OCI-LY1 (cell line): ENCODE measurements at regions not wholly inside any gene's neighbourhood (a gene's known extent, or its start where the extent isn't known, plus 50 kb on each side); places are given as distances from the start of the nearest gene placed in this dataset.

ENCODE experiments used
- H2AFZ ChIP-seq: fragments of 200-600 bp; sonication (generic), shearing (Covaris generic); 2 replicates; pipeline ENCODE4 v1.6.0; 2014; ENCODE audit warnings: antibody characterized with exemption, mild to moderate bottlenecking, low read length
- H3F3A ChIP-seq: fragments of 200-600 bp; sonication (generic), shearing (Covaris generic); 2 replicates; pipeline ENCODE4 v1.6.0; 2014; ENCODE audit warnings: mild to moderate bottlenecking, antibody characterized with exemption, low read length, moderate library complexity; ENCODE audit not compliant: insufficient read depth
- H3K27ac ChIP-seq: fragments of 200-600 bp; sonication (generic); 2 replicates; pipeline ENCODE4 v1.5.1; 2014; ENCODE audit warnings: low read length, mixed run types, mild to moderate bottlenecking, low read depth; ENCODE audit not compliant: poor library complexity, severe bottlenecking
- H3K27me3 ChIP-seq: fragments of 200-600 bp; sonication (generic); 2 replicates; pipeline ENCODE4 v1.6.0; 2014; ENCODE audit warnings: antibody characterized with exemption, mild to moderate bottlenecking, low read length, moderate library complexity; ENCODE audit not compliant: insufficient read depth
- H3K36me3 ChIP-seq: fragments of 200-600 bp; sonication (generic); 2 replicates; pipeline ENCODE4 v1.6.1; 2014; ENCODE audit warnings: mild to moderate bottlenecking, antibody characterized with exemption, low read length, moderate library complexity, mixed read lengths; ENCODE audit not compliant: insufficient read depth
- H3K4me1 ChIP-seq: fragments of 200-600 bp; sonication (generic); 2 replicates; pipeline ENCODE4 v1.5.1; 2014; ENCODE audit warnings: mild to moderate bottlenecking, low read length, moderate library complexity; ENCODE audit not compliant: insufficient read depth, severe bottlenecking
- H3K4me2 ChIP-seq: fragments of 200-600 bp; sonication (generic), shearing (Covaris generic); 2 replicates; pipeline ENCODE4 v1.6.1; 2014; ENCODE audit warnings: low read length
- H3K4me3 ChIP-seq: fragments of 200-600 bp; sonication (generic); 2 replicates; pipeline ENCODE4 v1.5.1; 2014; ENCODE audit warnings: low read length, low read depth, mild to moderate bottlenecking, mixed read lengths; ENCODE audit not compliant: poor library complexity, severe bottlenecking
- H3K79me2 ChIP-seq: fragments of 200-600 bp; shearing (Covaris generic); 2 replicates; pipeline ENCODE4 v1.6.1; 2016; ENCODE audit warnings: mixed run types, low read length, mixed read lengths; ENCODE audit not compliant: insufficient read depth
- H3K9ac ChIP-seq: fragments of 200-600 bp; sonication (generic), shearing (Covaris generic); 2 replicates; pipeline ENCODE4 v1.6.1; 2014; ENCODE audit warnings: mild to moderate bottlenecking, low read length, mixed read lengths
- H3K9me2 ChIP-seq: fragments of 200-600 bp; sonication (generic), shearing (Covaris generic); 2 replicates; pipeline ENCODE4 v1.6.1; 2014; ENCODE audit warnings: low read depth, mild to moderate bottlenecking, low read length, mixed read lengths
- H3K9me3 ChIP-seq: fragments of 200-600 bp; shearing (Covaris generic); 2 replicates; pipeline ENCODE4 v1.6.1; 2014; ENCODE audit warnings: low read length, mixed read lengths
- H4K20me1 ChIP-seq: fragments of 200-600 bp; sonication (generic), shearing (Covaris generic); 2 replicates; pipeline ENCODE4 v1.6.0; 2016; ENCODE audit warnings: mild to moderate bottlenecking, low read length; ENCODE audit not compliant: insufficient read depth
- EZH2 ChIP-seq: fragments of 200-600 bp; sonication (generic), shearing (Covaris generic); IDR thresholded peaks from 2 replicates; pipeline ENCODE4 v1.8.0; 2017; ENCODE audit warnings: borderline replicate concordance, mixed run types, mild to moderate bottlenecking, antibody characterized with exemption, low read length, moderate library complexity, mixed read lengths
- TF ChIP-seq, protein P1 (sequence below): fragments of 200-600 bp; sonication (generic), shearing (Covaris generic); IDR thresholded peaks from 2 replicates; pipeline ENCODE4 v1.5.1; 2017; ENCODE audit warnings: mild to moderate bottlenecking, antibody characterized with exemption, low read length, moderate library complexity, mixed read lengths

DNA sequence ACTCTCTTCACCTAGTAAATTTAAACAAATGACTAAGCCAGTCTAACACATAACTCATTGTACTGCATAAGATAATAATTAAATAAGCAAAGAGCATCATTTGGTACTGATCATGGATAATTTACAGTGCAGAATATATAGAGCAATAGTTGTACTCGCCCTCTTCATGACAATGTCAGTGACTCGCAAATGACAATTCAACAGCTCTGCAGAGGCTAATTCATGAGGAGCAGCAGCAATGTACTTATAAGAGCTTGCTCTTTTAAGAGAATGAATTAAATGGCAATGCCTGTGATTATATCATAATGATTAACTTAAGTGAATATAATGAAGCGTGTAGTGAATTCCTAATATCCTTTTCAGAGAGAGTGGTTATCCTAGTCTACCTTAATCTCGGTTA is 284.5 kb upstream of the PCDH20 start:
- no peaks in the 10 kb centered on the region for H3K27me3 ChIP-seq
- no peaks in the 10 kb centered on the region for H3K36me3 ChIP-seq
- no peaks in the 10 kb centered on the region for H3K79me2 ChIP-seq
- H3F3A ChIP-seq: no peaks in the 10 kb centered on the region
- no peaks in the 10 kb centered on the region for H3K4me1 ChIP-seq
- H2AFZ ChIP-seq: no peak overlapping the region
- H3K4me2 ChIP-seq: no peak overlapping the region
- no peaks in the 10 kb centered on the region for H4K20me1 ChIP-seq
- no peaks in the 10 kb centered on the region for H3K9me3 ChIP-seq
- no peak overlapping the region for H3K4me3 ChIP-seq
- no peak overlapping the region for H3K27ac ChIP-seq
- TF ChIP-seq EZH2: no peak
- TF ChIP-seq, protein P1, sequence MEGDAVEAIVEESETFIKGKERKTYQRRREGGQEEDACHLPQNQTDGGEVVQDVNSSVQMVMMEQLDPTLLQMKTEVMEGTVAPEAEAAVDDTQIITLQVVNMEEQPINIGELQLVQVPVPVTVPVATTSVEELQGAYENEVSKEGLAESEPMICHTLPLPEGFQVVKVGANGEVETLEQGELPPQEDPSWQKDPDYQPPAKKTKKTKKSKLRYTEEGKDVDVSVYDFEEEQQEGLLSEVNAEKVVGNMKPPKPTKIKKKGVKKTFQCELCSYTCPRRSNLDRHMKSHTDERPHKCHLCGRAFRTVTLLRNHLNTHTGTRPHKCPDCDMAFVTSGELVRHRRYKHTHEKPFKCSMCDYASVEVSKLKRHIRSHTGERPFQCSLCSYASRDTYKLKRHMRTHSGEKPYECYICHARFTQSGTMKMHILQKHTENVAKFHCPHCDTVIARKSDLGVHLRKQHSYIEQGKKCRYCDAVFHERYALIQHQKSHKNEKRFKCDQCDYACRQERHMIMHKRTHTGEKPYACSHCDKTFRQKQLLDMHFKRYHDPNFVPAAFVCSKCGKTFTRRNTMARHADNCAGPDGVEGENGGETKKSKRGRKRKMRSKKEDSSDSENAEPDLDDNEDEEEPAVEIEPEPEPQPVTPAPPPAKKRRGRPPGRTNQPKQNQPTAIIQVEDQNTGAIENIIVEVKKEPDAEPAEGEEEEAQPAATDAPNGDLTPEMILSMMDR: no peak
- no peak overlapping the region for H3K9ac ChIP-seq
- H3K9me2 ChIP-seq: no peaks in the 10 kb centered on the region

DNA sequence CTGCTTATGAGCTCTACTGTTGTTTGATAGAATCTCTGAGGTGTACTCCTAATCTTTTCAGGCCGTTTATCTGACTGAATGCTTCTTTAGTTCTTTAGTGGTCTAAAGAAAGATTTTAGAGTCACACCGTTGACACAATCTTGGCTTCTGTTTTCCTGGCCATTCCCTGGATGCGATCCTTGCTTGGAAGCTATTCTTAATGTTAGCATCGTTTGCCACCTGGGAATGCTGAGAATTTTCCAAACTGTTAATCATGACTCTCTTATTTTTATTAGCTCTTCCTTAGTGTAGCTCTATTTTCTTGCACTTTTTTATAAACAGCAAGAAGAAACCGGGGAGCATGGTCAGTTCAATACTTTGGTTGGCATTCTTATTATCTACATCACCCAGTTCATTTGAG is 281.0 kb upstream of the PCDH20 start:
- H3K27me3 ChIP-seq: no peaks in the 10 kb centered on the region
- H3K9ac ChIP-seq: no peak overlapping the region
- H3K36me3 ChIP-seq: no peaks in the 10 kb centered on the region
- no peak overlapping the region for H3K27ac ChIP-seq
- H4K20me1 ChIP-seq: no peaks in the 10 kb centered on the region
- H3K4me1 ChIP-seq: no peaks in the 10 kb centered on the region
- no peak overlapping the region for H3K4me2 ChIP-seq
- H3K9me2 ChIP-seq: no peaks in the 10 kb centered on the region
- TF ChIP-seq, protein P1: no peak
- TF ChIP-seq EZH2: no peak
- no peaks in the 10 kb centered on the region for H3K9me3 ChIP-seq
- no peak overlapping the region for H2AFZ ChIP-seq
- H3K79me2 ChIP-seq: no peaks in the 10 kb centered on the region
- H3F3A ChIP-seq: no peaks in the 10 kb centered on the region
- no peak overlapping the region for H3K4me3 ChIP-seq

DNA sequence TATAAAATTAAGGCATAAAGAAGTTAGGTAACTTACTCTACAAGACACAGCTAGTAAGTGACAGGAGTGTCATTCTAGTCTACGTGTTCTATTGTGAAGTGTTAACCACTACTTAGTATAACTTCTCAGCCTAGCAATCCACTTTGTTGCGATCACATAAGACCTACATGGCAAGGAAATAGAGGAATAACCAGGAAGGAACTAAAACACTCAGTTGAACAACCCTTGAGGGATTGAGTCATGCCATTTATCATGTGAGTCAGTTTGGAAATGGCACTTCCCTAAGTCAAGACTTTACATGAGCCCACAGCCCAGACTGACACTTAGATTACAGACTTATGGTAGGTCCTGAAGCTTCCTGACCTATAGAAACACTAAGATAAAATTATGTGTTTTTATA is 279.5 kb upstream of the PCDH20 start:
- Histone ChIP-seq H3K9ac (no peak overlapping the region), H3K4me2 (no peak overlapping the region), H3F3A (no peaks in the 10 kb centered on the region), H3K4me1 (no peaks in the 10 kb centered on the region), H4K20me1 (no peaks in the 10 kb centered on the region), H3K27me3 (no peaks in the 10 kb centered on the region), H3K27ac (no peak overlapping the region), H2AFZ (no peak overlapping the region), H3K4me3 (no peak overlapping the region), H3K9me3 (no peaks in the 10 kb centered on the region), H3K36me3 (no peaks in the 10 kb centered on the region), H3K79me2 (no peaks in the 10 kb centered on the region), H3K9me2 (no peaks in the 10 kb centered on the region)
- TF ChIP-seq, protein P1: no peak
- TF ChIP-seq EZH2: no peak
